NCI-H2081 (cell line): ENCODE measurements at regions not wholly inside any gene's neighbourhood (a gene's known extent, or its start where the extent isn't known, plus 50 kb on each side); places are given as distances from the start of the nearest gene placed in this dataset.
"Not testable (repeated sequence)": the region's sequence is repeated elsewhere in the genome, so short reads cannot be mapped to it uniquely, and the experiment has no call there.

Experiments used
- DNase-seq, 2 experiments: peaks; one replicate each; lab custom pipeline; 2025; lab: John Stamatoyannopoulos, UW

DNA sequence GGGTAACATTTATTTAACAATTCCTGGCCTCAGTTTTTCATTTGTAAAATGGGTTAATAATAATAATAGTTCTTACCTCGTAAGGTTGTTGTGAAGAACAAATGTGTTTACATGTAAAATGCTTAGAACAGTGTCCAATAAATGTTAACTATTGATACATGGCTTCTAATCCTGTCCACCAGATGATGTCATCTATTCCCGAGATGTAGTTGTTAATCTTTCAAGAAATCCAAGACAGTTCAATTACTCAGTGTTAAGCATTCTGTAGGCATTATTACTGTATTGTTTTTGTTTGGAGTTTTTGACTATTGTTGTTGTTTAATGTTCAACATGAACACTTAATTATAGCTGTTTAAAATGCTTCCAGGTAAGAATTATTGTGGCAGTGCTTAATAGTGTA, 131.0 kb upstream of the FNDC3A start:
- DNase-seq: no peak

GRCh38 chr13:48849515-48849914, 126.2 kb upstream of the FNDC3A start:
- DNase-seq: no peak

DNA sequence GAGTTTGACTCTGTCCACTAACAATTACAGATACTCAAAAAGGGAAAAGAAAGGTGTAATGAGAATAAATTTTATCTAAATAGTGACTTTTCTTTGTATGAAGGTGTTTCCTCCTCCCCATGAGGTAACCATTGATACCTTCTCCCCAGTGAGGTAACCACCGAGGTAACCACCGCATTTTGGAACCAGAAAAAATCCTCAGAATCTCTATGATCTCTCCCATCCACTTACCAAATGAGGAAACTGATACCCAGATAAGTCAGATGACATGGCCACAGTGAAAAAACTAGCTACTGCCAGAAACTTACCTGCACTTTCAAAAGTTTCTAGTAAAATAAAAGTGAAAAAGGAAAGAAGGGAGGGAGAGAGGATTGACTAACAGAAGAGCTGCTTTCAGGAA, 124.0 kb upstream of the FNDC3A start:
- no peak for DNase-seq

GRCh38 chr13:48852911-48853727, 122.6 kb upstream of the FNDC3A start:
- no peak for DNase-seq

DNA sequence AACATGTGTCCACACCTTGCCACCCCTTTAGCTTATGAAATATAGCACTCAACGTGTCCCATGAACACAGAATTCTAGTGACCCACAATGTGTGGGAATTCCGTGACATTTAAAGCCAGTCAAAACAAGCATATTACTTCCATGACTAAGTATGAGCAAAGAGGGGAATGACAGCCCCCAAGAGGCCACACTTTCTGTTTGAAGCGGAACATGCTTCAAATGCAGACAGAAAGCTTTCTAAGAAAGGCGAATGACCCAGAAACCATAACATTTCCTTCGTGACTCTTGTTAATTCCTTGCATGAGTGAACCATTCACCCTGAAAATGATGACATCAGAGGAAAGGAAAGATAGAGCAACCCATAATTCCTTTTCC, 122.0 kb upstream of the FNDC3A start:
- no peak for DNase-seq

GRCh38 chr13:48857576-48857975, 118.1 kb upstream of the FNDC3A start:
- no peak for DNase-seq

GRCh38 chr13:48858122-48858902, 117.4 kb upstream of the FNDC3A start:
- DNase-seq: no peak

DNA sequence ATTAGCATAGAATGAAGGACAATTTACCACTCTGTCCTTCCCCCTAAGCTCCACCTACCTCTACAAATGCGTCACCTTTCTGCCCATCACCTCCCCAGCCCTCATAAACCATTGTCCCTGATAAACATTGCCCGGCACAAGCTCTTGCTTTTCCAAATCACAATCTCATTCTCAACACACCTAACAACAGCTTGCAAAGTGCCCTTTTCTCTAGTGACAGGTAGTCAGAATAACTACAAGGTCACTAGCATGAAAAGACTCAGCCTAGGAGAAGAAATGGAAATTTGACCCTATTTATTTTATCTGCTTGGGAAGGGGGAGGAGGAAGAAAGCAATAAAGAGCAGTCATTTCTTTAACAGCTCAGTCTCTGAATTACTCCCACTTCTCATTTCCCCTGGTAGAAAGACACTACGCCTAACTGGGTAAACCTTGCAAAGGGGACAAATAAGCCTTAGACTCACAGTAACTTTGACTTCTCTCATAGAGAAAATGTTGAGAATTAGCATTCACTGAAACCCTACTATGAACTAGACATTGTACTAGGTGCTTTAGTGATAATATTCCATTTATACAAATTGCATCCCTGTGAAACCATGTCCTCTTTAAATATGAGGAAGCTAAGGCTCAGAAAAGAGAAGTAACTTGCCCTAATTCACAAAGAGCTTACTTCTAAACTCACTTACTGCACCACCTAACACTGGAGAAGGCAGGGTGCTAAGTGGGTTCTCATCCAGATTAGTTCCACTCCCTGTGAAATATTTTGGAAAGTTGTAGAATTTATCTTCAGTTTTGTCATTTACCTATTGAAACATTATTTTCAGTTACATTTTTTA, 116.2 kb upstream of the FNDC3A start:
- DNase-seq: no peak

- DNase-seq: no peak
These were observed 115.3 kb upstream of the FNDC3A start for GRCh38 chr13:48860364-48860763.

GRCh38 chr13:48862572-48862971, 113.1 kb upstream of the FNDC3A start:
- no peak for DNase-seq

DNA sequence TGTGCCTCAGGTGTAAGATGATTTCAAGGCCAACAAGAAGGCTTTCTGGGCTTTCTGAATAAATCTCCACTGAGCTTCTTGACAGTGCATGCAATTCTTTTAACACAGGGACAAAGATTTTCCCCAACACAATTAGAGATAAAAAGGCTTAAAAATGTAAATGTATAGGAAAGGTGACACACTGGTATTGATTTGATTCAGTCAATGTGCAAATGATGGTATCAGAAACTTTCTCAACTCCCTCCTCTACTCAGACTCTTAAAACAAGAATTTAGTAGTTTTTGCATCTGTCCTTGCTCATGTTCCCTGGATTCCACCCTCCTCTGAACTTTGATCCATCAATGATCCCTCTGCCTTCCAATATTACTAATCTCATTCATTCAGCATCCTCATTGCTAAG, 111.6 kb upstream of the FNDC3A start:
- DNase-seq: no peak

DNA sequence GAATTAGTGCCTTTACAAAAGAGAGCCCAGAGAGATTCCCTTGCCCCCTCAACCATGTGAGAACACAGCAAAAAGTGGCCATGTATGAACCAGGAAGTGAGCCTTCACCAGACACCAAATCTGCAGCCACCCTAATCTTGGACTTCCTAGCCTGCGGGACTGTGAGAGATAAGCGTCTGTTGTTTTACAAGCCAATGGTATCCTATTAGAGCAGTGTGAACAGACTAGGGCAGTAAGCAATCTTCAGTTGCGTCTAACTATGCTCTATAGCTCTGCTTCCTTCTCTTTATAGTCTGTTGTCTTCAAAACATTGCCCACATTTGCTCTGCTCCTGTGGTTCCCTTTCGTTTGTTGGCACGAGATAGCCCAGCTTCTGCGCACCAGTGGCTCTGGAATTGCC, 109.5 kb upstream of the FNDC3A start:
- no peak for DNase-seq

GRCh38 chr13:48873081-48873480, 102.6 kb upstream of the FNDC3A start:
- DNase-seq: no peak

DNA sequence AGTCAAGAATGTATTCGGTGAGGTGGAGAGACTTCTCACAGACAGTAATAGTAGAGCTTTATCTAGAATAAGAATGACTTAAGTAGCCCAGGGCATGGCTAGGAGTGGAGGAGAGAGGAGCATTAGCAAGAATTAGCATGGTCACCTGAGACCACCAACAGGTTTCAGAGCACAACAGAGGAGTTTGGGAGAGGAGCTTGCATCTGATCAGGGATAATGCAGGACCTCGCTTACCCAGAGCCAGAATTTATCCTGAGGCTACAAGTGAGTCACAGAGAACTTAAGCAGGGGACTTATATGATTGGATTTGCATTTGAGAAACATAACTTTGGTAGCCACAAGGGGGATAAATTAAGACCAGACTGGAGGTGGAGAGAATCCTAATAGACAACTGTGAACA, 102.1 kb upstream of the FNDC3A start:
- DNase-seq: no peak

DNA sequence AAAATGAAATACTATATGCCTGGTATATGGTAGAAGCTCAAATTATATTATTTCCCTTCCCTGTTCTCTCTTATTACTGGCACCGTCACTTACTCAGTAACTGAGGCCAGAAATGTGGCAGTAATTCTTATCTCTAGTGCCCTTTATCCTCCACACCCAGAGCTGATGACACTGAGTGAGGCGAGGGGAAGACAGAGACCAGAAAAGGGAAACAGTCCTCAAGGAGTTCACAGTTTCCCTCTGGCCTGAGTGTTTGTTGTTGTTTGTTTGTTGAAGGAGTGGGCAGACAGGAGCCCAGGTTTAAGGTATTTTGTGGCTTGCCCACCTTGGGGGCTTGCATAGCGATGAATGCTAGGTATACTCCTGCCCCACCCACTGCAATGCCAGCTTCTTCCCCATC, 101.5 kb upstream of the FNDC3A start:
- DNase-seq: no peak

GRCh38 chr13:48875047-48875446, 100.7 kb upstream of the FNDC3A start:
- no peak for DNase-seq

DNA sequence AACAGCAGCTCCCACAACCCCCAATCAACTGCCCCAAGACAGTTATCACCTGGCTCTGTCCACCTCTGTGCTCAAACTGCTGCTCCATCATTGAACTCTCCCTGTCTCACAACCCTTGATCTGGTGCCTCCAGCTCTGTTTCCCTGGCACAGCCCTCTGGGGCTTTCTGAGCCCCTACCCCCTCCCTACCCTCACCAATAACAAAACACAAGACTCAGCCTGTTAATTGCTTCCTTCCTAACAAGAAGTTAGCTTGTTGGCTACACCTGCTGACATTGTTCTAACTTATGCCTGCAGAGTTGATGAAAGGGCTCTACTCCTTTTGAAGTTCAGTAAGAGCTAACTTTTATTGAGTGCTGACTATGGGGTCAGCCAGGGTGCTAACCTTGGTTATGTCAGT, 99.4 kb upstream of the FNDC3A start:
- DNase-seq: no peak

- no peak for DNase-seq
These were observed 96.3 kb upstream of the FNDC3A start for GRCh38 chr13:48879432-48879831.

- DNase-seq: no peak
These were observed 95.9 kb upstream of the FNDC3A start for GRCh38 chr13:48879854-48880253.

DNA sequence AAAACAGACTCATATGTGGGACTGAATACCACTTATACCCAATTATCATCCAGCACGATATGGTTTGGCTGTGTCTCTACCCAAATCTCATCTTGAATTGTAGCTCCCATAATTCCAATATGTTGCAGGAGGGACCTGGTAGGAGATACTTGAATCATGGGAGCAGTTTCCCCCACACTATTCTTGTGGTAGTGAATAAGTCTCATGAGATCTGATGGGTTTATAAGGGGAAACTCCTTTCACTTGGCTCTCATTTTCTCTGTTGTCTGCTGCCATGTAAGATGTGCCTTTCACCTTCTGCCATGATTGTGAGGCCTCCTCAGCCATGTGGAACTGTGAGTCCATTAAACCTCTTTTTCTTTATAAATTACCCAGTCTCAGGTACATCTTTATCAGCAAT, 91.9 kb upstream of the FNDC3A start:
- not testable (repeated sequence) for DNase-seq

- no peak for DNase-seq
These were observed 90.7 kb upstream of the FNDC3A start for GRCh38 chr13:48885027-48885395.

- DNase-seq: no peak
These were observed 87.1 kb upstream of the FNDC3A start for GRCh38 chr13:48888613-48889012.

DNA sequence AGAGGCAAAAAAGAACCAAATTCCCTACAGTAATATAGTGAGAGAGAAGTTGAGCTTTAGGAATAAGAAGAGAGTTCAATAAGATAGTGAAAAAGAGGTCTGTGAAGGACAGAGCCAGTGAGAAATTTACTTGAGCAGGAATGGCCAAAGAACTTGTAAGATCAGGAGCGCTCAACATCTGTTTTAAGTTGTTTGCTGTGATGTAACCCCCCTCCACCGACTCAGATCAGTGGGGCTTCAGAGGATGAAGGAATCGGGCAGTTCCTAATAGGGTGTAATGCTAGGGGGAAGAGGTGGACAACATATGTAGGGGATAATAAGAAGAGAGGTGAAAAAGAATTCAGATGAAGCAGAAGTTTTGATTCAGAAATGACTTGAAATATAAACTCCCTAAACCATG, 85.3 kb upstream of the FNDC3A start:
- no peak for DNase-seq
